GM11168 (cell line): ENCODE measurements at regions not wholly inside any gene's neighbourhood (a gene's known extent, or its start where the extent isn't known, plus 50 kb on each side); places are given as distances from the start of the nearest gene placed in this dataset.

Experiments
- in situ Hi-C: fragments of 300-500 bp; cut with MboI; formaldehyde crosslinking; loops from one replicate; pipeline ENCODE4 v1.12.0; 2022; ENCODE audit warnings: low sequenced_read_pairs; ENCODE audit not compliant: unreplicated experiment

DNA sequence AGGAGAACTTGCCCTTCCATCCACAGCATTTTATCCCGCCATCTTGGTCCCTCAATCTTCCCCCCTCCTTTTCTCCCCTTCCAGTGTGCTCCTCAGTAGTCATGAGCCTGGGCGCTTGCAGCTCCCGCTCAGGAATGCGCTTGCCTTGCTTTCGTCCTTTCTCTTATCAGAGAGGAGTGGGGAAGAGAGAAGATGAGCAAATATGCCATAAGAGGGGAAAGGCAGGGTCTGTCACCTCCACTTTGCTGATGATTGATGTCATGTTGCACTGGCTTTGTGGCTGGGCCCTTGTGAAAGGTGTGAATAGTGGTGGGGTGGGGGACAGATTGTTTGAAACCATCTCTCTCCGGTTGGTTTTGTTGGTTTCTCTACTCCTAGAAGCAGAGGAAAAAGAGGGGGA, 569.3 kb downstream of the TNS1 start:
- in situ Hi-C loops = no loop called here

DNA sequence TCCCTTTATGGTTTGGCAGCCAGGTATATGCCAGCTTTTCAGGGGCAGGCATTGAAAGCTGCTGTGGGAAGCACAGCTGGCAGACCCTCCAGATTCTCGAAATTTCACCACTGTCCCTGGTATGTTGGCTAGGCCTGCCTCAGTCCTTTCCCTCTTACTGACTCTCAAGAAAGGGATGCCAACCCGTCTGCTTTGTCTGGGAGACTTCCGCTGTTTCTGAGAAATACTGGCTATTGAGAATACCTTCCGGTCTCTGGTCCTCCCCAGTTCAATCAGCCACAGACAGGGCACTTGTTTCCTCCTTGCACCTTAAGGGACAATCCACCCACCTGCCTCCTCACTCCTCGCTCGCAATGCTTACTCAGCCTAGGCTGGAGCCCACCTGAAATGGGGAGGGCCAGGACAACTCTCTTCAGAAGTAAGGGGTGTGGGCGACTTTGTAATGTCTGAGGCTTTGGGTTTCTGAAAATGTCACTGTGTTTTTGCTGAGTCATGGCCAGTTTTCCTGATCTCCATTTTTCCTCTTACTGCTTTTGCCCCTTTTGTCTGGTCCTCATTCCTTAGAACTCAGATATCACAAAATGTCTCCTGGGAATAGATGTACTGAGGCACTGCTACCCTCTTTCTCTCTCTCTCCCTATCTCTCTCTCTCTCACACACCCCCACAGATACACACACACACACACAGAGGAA, 571.1 kb downstream of the TNS1 start:
- in situ Hi-C loops = no loop called here

DNA sequence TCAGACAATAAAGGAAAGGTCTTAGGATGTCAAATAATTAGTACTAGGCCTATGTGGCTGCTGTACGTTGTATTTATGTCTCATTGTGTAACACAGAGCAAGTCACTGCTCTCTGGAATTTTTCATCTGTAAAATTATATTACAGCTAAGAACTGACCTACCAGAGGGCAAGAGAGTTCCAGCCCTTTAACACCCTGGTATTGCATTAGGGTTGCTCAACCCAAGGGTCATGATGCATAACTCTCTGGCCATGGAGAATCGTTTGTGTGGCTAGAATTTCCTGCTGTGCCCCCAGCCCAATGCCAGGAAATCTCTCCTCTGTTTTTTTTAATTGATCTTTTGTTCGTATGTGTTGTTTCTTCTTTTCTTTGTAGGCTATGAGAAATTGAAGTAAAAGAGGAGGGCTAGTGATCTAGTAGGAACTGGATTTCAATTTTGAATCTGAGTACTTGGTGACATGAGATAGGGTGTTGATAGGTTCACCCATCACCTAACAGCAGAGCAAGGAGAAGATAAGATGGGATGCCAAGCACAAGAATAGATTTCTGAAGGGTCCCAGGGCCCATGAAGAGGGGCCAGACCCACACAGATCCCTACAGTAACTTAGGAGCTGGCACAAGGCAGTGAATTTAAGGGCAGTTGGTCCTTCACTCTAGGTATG, 571.2 kb upstream of the TNP1 start:
- in situ Hi-C loops = no loop called here

DNA sequence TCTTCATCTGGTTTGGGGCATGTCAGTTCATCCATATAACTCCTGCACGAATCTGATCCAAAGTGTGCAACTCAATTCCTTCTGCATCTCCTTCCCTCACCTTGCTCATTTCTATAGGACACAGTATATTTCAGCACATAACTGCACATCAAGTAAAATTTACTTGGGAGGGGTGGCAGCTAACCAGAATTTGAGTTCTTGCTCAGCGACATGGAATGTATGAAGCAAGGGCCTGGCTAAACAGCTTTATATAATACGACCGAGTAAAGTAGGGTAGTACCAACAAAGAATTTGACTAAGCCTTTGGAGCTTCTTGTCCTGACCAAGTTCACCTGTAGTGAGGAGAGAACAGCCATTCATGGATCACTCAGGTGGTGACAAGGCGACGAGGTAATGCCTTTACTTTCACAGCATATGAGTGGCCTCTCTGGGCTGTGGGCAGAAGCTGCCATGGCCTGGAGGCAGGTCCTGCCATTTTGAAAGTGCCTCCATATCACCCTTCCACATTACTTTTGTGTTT, 570.2 kb upstream of the TNP1 start:
- in situ Hi-C loops = no loop called here

DNA sequence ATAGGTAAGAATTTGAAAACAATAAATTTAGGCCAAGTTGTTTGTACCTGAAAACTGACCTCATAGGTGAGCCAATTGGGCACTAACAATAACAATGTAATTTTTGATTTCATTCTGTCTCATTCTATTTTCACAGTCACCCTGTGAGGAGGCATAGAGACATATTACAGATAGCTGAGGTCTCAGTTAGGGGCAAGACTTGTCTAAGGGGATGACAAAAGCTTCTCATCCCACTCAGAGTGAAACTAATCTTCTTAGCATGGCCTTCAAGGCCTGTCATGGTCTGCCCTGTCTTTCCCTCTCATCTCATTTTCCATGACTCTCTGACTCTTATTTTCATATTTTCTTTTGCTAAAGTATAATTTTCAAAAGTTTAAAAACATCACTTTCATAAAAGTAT, 562.0 kb upstream of the TNP1 start:
- in situ Hi-C loops = no loop called here

DNA sequence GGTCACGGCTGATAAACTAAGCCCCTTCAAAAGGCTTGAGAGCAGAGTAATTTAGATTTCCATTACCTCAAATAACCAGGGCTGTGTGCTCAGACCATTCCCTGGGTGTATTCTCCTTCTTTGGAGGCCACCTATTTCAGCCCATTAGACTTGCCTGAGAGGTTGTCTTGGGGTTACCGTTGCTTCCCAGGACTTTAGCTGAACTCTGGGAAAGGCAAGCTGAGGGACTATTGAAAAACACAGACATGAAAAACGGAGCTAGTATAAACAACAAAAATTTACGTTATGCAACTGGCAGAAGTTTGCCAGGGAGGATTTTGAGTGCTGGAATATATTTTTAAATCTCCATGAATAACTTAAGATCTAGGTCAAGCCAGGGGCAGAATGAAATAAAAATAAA, 561.0 kb upstream of the TNP1 start:
- in situ Hi-C loops = no loop called here

DNA sequence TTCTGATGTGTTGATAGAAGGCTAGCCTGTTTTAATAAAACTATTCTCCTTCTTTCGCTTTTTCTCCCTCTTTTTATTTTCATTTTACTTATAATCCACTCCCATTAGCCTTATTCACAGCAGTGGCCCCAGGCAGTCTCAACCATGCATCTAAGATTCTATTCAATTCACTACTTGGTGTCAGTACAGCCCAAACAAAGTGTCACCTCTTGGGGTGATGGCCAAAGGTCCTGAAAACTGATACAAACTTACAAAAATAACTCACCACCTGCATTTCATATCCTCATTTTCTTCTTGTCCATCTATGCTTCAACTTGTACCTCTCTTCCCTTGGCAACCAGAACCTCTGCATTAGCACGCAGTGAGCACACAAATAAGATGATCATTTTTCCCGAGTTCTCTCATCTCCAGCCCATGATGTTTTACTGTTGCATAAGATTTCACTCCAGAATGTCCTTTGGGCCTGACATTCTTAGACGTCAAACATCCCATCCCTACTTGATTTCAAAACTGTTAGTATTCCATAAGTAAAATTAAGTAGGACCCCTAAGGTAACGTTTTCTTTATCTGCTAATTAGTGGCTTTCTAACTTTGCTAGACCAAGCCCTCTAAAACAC, 559.3 kb upstream of the TNP1 start:
- in situ Hi-C loops = no loop called here

DNA sequence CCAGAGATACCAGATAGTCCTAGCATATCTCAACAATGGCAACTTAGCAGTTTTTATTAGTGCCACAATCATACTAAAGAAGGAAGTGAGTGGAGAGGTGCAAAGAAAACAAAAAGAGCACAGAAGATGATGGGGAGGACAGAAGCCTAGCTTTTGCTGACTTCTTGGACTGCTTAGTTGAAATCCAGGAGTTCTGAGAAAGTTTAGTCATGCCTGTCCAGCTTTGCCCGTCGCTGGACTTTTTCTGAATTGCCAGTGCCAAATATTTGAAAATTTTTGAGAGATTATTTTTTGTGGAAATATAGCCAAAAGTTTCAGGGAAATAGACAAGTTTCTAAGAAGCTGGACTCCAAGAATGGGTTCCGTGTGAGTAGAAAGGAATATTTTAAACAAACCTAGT, 558.7 kb upstream of the TNP1 start:
- in situ Hi-C loops = no loop called here

DNA sequence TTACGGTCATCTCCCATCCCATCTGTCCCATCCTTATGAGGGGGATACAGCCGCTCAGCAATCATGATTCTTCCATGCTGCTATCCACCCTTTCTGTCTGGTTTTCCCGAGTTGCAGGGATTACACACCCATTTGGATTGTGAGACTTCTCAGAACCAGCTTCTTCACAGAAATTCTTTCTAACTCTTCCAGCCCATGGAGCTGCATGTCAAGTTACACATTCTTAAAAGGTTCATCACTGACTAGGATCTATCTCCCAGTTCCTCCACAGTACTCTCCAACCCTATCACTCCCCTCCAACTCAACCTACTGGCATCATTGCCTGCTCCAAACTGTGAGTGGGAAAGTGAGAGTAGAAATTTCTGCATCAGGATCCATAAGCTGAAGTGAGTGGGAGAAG, 558.2 kb upstream of the TNP1 start:
- in situ Hi-C loops = no loop called here

DNA sequence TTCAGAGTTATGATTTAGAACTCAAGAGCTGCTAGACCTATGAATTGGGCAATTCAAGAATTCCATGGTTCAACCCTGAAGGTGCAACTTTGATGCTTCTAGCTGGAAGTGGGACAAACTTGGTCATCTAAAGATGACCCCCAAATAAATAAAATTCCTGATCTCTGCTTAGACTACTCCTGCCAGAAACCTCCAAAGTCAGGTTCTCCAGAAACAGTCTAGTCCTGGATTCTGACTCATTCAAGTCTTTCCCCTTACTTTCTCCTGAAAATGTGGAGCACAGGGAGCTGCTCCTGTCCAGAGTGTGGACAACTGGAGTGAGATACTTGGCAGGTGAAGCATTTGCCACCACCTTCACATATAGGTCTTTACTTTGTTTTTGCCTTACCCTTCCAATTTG, 557.7 kb upstream of the TNP1 start:
- in situ Hi-C loops = no loop called here

DNA sequence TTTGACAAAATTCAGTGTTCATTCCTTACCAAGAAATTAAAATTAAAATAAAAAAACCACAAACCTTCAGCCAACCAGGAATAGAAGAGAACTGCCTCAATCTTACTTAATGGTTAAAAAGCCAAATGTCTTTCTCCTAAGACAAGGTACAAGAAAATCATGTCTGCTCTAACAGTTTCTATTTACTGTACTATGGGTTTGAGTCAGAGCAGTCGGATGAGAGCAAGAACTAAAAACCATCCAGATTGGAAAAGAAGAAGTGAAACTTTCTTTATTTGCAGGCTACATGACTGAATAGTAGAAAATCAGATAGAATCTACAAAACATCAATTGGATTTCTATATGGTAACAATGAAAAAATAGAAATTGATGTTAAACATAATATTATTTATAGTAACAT, 555.5 kb upstream of the TNP1 start:
- in situ Hi-C loops = no loop called here

DNA sequence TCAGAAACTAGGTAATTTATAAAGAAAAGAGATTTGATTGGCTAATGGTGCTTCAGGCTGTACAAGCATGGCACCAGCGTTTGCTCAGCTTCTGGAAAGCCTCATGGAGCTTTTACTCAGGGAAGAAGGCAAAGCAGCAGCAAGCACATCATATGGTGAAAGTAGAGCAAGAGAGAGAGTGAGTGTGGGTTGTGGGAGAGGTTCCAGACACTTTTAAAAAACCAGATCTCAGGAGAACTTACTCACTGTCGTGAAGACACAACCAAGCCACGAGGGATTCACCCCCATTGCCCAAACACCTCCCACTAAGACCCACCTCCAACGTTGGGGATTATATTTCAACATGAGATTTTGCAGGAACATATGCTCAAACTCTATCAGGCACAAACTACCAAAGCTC, 554.6 kb upstream of the TNP1 start:
- in situ Hi-C loops = no loop called here

DNA sequence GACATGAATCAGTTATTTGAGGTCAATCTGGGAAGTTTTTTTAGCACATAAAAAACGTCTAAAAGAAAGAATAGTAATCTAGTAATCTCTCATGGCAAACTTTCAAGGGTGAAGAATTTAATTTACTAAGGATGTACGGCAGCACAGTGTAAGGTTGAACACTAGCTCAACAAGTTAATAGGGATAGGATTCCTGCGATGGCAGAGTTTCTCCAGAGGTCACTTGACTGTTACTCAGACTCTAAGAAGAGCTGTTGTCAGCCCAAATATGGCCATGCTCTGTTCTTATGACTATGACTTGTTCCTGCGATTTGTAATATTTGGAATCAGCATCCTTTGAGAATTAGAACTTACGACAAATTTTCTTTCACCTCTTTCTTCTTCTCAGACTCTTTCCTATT, 553.3 kb upstream of the TNP1 start:
- in situ Hi-C loops = no loop called here

DNA sequence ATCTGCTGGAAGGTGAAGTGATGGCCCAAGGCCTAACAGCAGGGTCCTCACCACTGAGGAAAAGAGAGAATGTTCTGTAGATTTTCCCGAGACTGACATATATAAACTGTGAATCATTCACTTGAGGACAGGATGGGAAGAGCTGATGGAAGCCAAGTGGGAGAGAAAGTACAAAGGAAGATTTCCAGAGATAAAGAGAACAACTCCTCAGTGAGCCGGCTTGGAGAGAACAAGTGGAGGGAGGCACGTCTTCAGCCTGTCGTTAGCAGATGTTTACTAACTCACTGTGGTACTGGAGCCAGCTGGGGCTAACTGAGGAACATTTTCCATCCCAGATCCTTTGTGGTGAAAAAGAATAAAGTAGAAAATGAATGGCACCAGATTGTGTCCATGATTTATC, 552.9 kb upstream of the TNP1 start:
- in situ Hi-C loops = no loop called here

DNA sequence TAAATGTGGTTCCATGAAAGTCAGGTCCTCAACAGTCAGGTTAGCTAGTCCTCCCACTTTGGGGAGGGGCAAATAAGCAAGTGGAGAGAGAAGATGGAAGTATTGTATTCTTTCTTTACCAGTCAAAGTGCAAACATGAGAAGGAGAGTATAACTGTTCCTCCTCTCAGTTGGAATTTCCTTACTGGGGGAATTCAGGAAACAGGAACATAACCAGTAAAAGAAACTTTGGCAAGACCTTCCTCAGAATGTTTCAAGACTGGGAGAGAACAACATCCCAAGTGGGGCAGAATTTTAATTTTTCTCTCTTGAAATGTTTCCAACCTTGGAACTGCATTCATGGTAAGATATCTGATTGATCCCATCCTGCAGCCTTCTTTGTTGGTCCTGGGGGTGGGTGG, 552.4 kb upstream of the TNP1 start:
- in situ Hi-C loops = no loop called here

DNA sequence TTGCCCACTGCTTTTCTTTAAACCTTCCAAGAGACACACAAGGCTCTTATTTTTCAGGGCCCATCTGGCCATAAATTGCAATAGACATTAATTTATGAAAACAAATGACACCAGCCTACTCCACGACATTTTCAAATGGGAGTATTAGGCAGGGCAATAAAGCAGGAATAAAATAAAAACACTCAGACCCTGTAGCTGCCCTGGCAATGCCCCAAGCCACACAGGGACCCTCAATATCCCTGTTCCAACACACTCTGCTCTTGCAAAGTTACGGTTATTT, 550.8 kb upstream of the TNP1 start:
- in situ Hi-C loops = no loop called here

DNA sequence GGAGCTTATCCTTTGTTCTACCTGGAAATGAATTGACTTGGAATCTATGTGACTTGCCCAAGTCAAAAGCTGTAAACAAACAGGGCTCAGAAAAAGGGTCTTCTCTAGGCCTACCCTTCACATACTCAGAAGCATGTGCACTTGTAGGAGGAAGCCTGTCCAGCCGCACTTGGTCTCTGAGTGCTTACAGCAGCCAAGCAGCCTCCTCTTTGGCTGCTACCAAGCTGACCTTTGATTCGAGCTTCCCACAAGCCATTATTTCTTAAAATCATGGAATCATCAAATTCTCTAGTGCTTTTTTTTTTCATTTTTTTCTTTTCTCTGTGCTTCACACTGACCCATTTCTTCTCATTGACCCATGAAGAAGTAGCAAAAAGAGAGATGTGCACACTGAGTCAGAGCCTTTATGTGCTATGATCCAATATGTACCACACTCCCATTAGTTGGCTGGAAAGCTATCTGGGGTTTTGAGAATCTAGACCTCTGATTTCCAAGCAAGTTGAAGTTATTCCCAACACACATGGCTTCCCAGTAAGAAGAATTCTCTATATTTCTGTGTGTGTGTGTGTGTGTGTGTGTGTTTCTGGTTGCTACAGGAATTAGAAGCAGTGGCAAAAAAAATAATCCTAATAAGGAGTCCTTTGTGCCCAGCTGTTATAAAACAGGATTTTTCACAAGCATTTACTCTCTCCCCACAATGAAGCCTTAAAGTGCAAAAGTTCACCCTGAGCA, 550.3 kb upstream of the TNP1 start:
- in situ Hi-C loops = no loop called here

DNA sequence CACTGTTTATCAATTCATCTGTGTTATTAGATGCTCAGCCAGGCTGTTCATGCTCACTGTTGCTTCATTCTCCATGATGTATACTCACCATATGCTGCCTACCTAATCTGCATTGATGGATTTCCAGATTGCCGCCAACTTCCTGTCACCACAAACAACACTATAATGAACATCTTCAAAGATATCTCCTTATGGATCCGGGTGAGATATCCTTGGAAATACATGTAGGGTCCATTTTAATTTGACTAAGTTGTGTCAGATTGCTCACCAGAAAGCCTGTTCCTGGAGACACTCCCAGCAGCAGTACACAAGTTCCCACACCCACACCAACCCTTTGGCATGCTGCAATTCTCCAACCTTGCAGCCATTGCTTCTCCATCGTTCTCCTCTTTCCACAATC, 547.5 kb upstream of the TNP1 start:
- in situ Hi-C loops = no loop called here

DNA sequence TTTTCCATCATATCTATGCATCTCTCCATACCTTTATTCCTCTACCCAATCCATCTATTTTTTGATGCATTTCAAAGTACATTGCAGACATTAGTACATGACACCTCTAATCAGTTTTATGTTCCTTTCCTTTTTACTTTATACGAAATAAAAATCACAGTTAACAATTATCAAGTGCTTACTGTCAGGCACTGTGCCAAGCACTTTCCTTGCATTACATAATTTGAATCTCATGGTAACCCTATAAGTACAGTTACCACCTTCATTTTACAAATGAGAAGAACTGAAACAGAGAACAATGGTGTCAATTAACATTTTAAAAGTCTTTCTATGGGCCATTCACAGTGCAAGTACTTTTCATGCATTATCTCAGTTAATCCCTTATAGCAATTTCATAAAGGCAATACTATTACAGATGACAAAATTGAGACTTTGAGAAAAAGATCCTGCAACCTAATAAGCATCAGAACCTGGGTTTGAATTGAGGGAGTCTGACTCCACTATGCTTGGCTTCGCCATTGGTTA, 544.4 kb upstream of the TNP1 start:
- in situ Hi-C loops = no loop called here

DNA sequence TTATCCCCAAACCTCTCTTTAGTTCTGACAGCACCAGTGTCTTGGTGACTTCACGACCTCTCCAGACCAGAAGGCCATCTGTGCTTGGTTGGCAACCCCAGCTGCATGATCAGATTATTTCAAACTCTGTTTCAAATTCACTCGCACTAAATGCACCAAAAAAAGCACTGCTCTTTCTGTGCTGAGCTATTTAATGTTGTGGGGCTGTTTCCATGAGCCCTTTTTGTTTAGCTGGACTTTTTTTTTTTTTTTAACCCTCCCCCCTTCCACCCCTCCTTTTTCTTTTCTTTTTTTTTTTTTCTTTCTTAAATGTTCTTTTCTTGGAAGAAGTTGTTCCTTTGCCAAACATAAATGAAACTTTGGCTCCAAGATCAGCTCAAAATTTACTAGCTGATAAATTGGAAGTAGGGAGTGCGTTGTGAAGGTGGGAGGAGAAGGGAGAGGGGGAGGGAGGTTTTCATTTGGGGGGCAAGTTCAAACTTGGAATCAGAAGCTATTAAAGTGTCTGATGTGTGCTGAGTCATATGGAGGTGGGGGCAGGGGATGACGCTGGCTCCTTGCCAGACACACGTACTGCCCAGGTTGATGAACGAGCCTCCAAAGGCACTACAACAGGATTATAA, 543.0 kb upstream of the TNP1 start:
- in situ Hi-C loops = no loop called here

DNA sequence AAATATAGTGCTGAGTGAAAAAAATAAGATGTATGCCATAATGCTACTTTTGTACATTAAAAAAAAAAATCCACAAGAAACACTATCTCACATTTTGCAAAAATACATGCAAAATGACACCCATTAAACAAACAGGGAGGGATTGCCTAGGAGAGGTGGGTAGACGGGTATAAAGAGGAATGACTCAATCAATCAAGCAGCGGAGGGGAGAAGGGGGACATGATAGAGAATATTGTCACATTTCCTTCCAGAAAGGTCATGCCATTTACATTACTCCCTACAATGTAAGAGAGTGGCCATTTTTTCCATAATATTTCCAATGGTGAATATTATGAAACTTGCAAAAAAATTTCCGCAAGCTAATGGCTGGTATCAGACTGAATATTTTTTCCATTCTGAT, 542.3 kb upstream of the TNP1 start:
- in situ Hi-C loops = no loop called here
